ENCODE measurements at regions not wholly inside any gene's neighbourhood (a gene's known extent, or its start where the extent isn't known, plus 50 kb on each side); places are given as distances from the start of the nearest gene placed in this dataset.

GRCh38 chrX:140362861-140363260, 142.0 kb downstream of the SOX3 start:
- H3K4me1 ChIP-seq (ENCODE audit: insufficient read depth, low read length), result no peaks in the 10 kb centered on the region
- H3K36me3 ChIP-seq (ENCODE audit: insufficient read depth, low read length), result no peaks in the 10 kb centered on the region
- peaks cover 3% of the 10 kb centered on the region for H3K27me3 ChIP-seq (ENCODE audit: insufficient read depth, low read length)
- H3K9me3 ChIP-seq (ENCODE audit: low read length), result no peaks in the 10 kb centered on the region
- no peak overlapping the region for H2AFZ ChIP-seq (ENCODE audit: low read depth, low read length)
- H3K4me3 ChIP-seq (ENCODE audit: low read length), result no peak overlapping the region

- Histone ChIP-seq H3K36me3 (ENCODE audit: insufficient read depth, low read length) (no peaks in the 10 kb centered on the region), H3K27me3 (ENCODE audit: insufficient read depth, low read length) (peaks cover 5% of the 10 kb centered on the region), H2AFZ (ENCODE audit: low read depth, low read length) (no peak overlapping the region), H3K4me1 (ENCODE audit: insufficient read depth, low read length) (no peaks in the 10 kb centered on the region), H3K4me3 (ENCODE audit: low read length) (no peak overlapping the region), H3K9me3 (ENCODE audit: low read length) (no peaks in the 10 kb centered on the region)
Observed at GRCh38 chrX:140360924-140361323, 143.9 kb downstream of the SOX3 start.

DNA sequence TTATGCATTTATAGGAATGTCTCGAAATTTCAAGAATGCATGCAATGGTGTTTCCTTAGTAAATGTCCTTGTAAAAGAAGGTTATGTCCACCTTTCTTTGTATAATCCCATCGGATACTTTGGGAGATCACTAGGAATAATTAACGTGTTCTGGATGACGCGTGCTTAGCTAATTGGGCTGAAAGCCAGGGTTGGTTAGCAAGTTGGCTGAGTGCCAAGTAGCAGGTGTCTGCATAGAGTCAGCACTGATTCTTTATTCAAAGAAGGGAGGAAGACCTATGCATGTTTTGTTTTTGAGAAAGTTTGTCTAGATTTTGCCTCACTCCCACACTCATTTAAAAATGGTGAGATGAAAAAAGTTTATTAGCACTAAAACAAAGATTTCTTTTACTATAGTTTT, 144.6 kb downstream of the SOX3 start:
- H3K4me3 ChIP-seq (ENCODE audit: low read length), result no peak overlapping the region
- H3K9me3 ChIP-seq (ENCODE audit: low read length), result no peaks in the 10 kb centered on the region
- no peaks in the 10 kb centered on the region for H3K4me1 ChIP-seq (ENCODE audit: insufficient read depth, low read length)
- H2AFZ ChIP-seq (ENCODE audit: low read depth, low read length), result no peak overlapping the region
- peaks cover 5% of the 10 kb centered on the region for H3K27me3 ChIP-seq (ENCODE audit: insufficient read depth, low read length)
- no peaks in the 10 kb centered on the region for H3K36me3 ChIP-seq (ENCODE audit: insufficient read depth, low read length)

GRCh38 chrX:140355922-140356321, 148.9 kb downstream of the SOX3 start:
- Histone ChIP-seq H3K4me1 (ENCODE audit: insufficient read depth, low read length) (no peaks in the 10 kb centered on the region), H3K27me3 (ENCODE audit: insufficient read depth, low read length) (peaks cover 5% of the 10 kb centered on the region), H2AFZ (ENCODE audit: low read depth, low read length) (no peak overlapping the region), H3K4me3 (ENCODE audit: low read length) (no peak overlapping the region), H3K9me3 (ENCODE audit: low read length) (no peaks in the 10 kb centered on the region), H3K36me3 (ENCODE audit: insufficient read depth, low read length) (no peaks in the 10 kb centered on the region)

DNA sequence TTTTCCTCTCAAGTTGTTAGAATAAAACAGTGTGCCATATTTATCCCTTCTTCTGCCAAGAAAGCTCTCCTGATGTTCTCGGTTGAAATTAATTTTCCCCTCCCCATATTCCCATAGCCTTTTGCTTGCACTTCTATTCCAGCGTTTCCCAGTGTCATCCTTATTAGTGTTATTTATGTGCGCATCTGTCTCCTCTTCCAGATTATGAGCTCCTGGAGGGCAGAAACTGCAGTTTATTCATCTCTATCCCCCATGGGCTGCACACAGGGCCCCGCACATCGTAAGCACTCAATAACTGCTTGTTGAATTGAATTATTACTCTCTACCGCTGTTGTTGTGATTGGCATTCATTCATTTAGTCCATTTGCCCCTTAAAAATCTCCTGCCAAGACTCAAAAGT, 149.4 kb downstream of the SOX3 start:
- Histone ChIP-seq H3K4me1 (ENCODE audit: insufficient read depth, low read length) (no peaks in the 10 kb centered on the region), H3K4me3 (ENCODE audit: low read length) (no peak overlapping the region), H3K9me3 (ENCODE audit: low read length) (no peaks in the 10 kb centered on the region), H2AFZ (ENCODE audit: low read depth, low read length) (no peak overlapping the region), H3K36me3 (ENCODE audit: insufficient read depth, low read length) (no peaks in the 10 kb centered on the region), H3K27me3 (ENCODE audit: insufficient read depth, low read length) (peaks cover 5% of the 10 kb centered on the region)

- Histone ChIP-seq H2AFZ (ENCODE audit: low read depth, low read length) (no peak overlapping the region), H3K4me1 (ENCODE audit: insufficient read depth, low read length) (no peaks in the 10 kb centered on the region), H3K36me3 (ENCODE audit: insufficient read depth, low read length) (no peaks in the 10 kb centered on the region), H3K4me3 (ENCODE audit: low read length) (no peak overlapping the region), H3K9me3 (ENCODE audit: low read length) (no peaks in the 10 kb centered on the region), H3K27me3 (ENCODE audit: insufficient read depth, low read length) (peaks cover 5% of the 10 kb centered on the region)
Observed at GRCh38 chrX:140354431-140355120, 150.3 kb downstream of the SOX3 start.

- Histone ChIP-seq H3K9me3 (ENCODE audit: low read length) (no peaks in the 10 kb centered on the region), H3K4me3 (ENCODE audit: low read length) (no peak overlapping the region), H2AFZ (ENCODE audit: low read depth, low read length) (no peak overlapping the region), H3K27me3 (ENCODE audit: insufficient read depth, low read length) (no peaks in the 10 kb centered on the region), H3K4me1 (ENCODE audit: insufficient read depth, low read length) (peaks cover 12% of the 10 kb centered on the region), H3K36me3 (ENCODE audit: insufficient read depth, low read length) (no peaks in the 10 kb centered on the region)
Observed at GRCh38 chrX:140346729-140347128, 158.1 kb downstream of the SOX3 start.

GRCh38 chrX:140343226-140343868, 161.5 kb downstream of the SOX3 start:
- H2AFZ ChIP-seq (ENCODE audit: low read depth, low read length), result no peak overlapping the region
- no peaks in the 10 kb centered on the region for H3K9me3 ChIP-seq (ENCODE audit: low read length)
- H3K36me3 ChIP-seq (ENCODE audit: insufficient read depth, low read length), result no peaks in the 10 kb centered on the region
- H3K4me3 ChIP-seq (ENCODE audit: low read length), result no peak overlapping the region
- H3K4me1 ChIP-seq (ENCODE audit: insufficient read depth, low read length), result peaks cover 12% of the 10 kb centered on the region
- no peaks in the 10 kb centered on the region for H3K27me3 ChIP-seq (ENCODE audit: insufficient read depth, low read length)

- no peaks in the 10 kb centered on the region for H3K9me3 ChIP-seq (ENCODE audit: low read length)
- peaks cover 12% of the 10 kb centered on the region for H3K4me1 ChIP-seq (ENCODE audit: insufficient read depth, low read length)
- no peak overlapping the region for H2AFZ ChIP-seq (ENCODE audit: low read depth, low read length)
- H3K36me3 ChIP-seq (ENCODE audit: insufficient read depth, low read length), result no peaks in the 10 kb centered on the region
- H3K27me3 ChIP-seq (ENCODE audit: insufficient read depth, low read length), result no peaks in the 10 kb centered on the region
- no peak overlapping the region for H3K4me3 ChIP-seq (ENCODE audit: low read length)
Observed at GRCh38 chrX:140342410-140342809, 162.5 kb downstream of the SOX3 start.

DNA sequence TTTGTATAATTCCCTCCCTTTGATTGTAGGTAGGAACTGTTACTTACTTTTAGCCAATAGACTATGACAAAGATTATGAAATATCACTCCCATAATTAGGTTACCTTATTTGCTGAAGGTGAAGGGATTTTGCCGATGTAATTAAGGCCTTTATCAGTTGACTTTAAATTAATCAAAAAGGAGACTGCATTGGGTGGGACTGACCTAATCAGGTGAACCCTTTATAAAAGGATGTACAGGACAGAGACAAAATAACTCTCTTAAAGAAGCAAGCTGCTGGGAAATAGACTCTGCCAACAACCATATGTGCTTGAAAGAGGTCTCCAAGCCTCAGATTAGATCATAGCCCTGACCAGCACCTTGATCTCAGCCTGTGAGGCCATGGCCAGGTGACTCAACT, 167.6 kb downstream of the SOX3 start:
- no peak overlapping the region for H2AFZ ChIP-seq (ENCODE audit: low read depth, low read length)
- no peaks in the 10 kb centered on the region for H3K36me3 ChIP-seq (ENCODE audit: insufficient read depth, low read length)
- H3K4me3 ChIP-seq (ENCODE audit: low read length), result no peak overlapping the region
- no peaks in the 10 kb centered on the region for H3K9me3 ChIP-seq (ENCODE audit: low read length)
- no peaks in the 10 kb centered on the region for H3K4me1 ChIP-seq (ENCODE audit: insufficient read depth, low read length)
- H3K27me3 ChIP-seq (ENCODE audit: insufficient read depth, low read length), result no peaks in the 10 kb centered on the region

- H3K9me3 ChIP-seq (ENCODE audit: low read length), result no peaks in the 10 kb centered on the region
- no peaks in the 10 kb centered on the region for H3K27me3 ChIP-seq (ENCODE audit: insufficient read depth, low read length)
- no peak overlapping the region for H2AFZ ChIP-seq (ENCODE audit: low read depth, low read length)
- H3K4me3 ChIP-seq (ENCODE audit: low read length), result no peak overlapping the region
- H3K4me1 ChIP-seq (ENCODE audit: insufficient read depth, low read length), result no peaks in the 10 kb centered on the region
- H3K36me3 ChIP-seq (ENCODE audit: insufficient read depth, low read length), result no peaks in the 10 kb centered on the region
Observed at GRCh38 chrX:140318296-140318695, 186.6 kb downstream of the SOX3 start.

DNA sequence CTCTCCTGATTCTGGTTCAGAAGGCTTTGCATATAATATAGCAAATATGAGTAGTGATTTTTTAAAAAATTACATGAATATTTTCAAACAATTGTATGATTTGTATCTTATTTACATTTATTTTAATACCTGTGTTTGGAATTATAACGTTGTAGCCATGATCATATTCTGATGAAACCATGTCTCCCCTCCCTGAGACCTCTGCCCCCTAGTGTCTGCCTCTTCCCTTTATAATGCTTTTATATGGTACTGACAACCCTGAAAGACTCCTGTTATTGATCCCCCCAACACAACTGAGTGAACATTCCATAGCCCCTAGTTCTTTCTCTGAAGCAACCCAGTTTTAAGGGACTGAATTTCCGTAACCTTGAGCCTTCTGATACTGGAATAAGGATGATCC, 187.4 kb downstream of the SOX3 start:
- Histone ChIP-seq H2AFZ (ENCODE audit: low read depth, low read length) (no peak overlapping the region), H3K9me3 (ENCODE audit: low read length) (no peaks in the 10 kb centered on the region), H3K4me1 (ENCODE audit: insufficient read depth, low read length) (no peaks in the 10 kb centered on the region), H3K36me3 (ENCODE audit: insufficient read depth, low read length) (no peaks in the 10 kb centered on the region), H3K27me3 (ENCODE audit: insufficient read depth, low read length) (no peaks in the 10 kb centered on the region), H3K4me3 (ENCODE audit: low read length) (no peak overlapping the region)

- Histone ChIP-seq H3K4me1 (ENCODE audit: insufficient read depth, low read length) (peaks cover 21% of the 10 kb centered on the region), H3K4me3 (ENCODE audit: low read length) (no peak overlapping the region), H3K27me3 (ENCODE audit: insufficient read depth, low read length) (no peaks in the 10 kb centered on the region), H3K9me3 (ENCODE audit: low read length) (no peaks in the 10 kb centered on the region), H3K36me3 (ENCODE audit: insufficient read depth, low read length) (no peaks in the 10 kb centered on the region), H2AFZ (ENCODE audit: low read depth, low read length) (no peak overlapping the region)
Observed at GRCh38 chrX:140298960-140299825, 205.7 kb downstream of the SOX3 start.

Data from neuron (in vitro differentiated cells).